Mammary epithelial cell (primary cell): ENCODE measurements at regions not wholly inside any gene's neighbourhood (a gene's known extent, or its start where the extent isn't known, plus 50 kb on each side); places are given as distances from the start of the nearest gene placed in this dataset.

Experiments
- EZH2 ChIP-seq: IDR thresholded peaks from 2 replicates; pipeline ENCODE4 v1.6.1; 2012; ENCODE audit warnings: low read length, inconsistent platforms, borderline replicate concordance
- TF ChIP-seq, protein P1 (sequence below), 2 donors: IDR thresholded peaks in 1 of 2; conservative IDR thresholded peaks in 1 of 2; 2 replicates each; pipeline ENCODE4 v1.5.1; 2011 to 2012; ENCODE audit warnings: inconsistent platforms in 2 of 2, low read length in 2 of 2, mild to moderate bottlenecking in 2 of 2, control low read depth in 1 of 2, low read depth in 1 of 2; ENCODE audit not compliant: insufficient read depth in 1 of 2; ENCODE audit errors: extremely low read depth in 1 of 2

DNA sequence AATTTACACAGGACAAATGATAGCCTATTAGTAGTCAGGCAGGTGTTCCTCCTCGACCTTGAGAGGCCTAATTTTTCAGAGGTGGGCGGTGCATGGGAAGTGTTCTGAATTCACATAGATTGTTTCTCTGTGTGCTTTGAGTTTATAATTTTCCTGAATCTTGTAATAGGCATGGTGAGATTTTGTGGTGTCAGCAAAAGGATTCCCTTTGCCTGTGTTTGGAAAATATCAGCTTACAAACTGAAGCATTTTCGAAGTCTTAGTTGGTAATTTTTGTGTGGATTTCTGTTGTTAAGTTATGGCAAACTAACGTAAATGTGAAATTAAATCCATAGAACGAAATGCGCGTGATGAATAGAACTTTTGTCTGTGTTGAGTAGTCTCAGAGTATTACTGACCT, 194.0 kb upstream of the RBMS1 start:
- TF ChIP-seq, protein P1, sequence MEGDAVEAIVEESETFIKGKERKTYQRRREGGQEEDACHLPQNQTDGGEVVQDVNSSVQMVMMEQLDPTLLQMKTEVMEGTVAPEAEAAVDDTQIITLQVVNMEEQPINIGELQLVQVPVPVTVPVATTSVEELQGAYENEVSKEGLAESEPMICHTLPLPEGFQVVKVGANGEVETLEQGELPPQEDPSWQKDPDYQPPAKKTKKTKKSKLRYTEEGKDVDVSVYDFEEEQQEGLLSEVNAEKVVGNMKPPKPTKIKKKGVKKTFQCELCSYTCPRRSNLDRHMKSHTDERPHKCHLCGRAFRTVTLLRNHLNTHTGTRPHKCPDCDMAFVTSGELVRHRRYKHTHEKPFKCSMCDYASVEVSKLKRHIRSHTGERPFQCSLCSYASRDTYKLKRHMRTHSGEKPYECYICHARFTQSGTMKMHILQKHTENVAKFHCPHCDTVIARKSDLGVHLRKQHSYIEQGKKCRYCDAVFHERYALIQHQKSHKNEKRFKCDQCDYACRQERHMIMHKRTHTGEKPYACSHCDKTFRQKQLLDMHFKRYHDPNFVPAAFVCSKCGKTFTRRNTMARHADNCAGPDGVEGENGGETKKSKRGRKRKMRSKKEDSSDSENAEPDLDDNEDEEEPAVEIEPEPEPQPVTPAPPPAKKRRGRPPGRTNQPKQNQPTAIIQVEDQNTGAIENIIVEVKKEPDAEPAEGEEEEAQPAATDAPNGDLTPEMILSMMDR (conservative IDR thresholded peaks at IDR 0.05 in 1 of 2, IDR thresholded peaks at IDR 0.05 in 1 of 2; ENCODE audit: extremely low read depth in 1 of 2, insufficient read depth in 1 of 2, low read depth in 1 of 2, low read length in 2 of 2): no peak
- TF ChIP-seq EZH2: no peak
